ENCODE measurements at regions not wholly inside any gene's neighbourhood (a gene's known extent, or its start where the extent isn't known, plus 50 kb on each side); places are given as distances from the start of the nearest gene placed in this dataset.
"Not testable (repeated sequence)": the region's sequence is repeated elsewhere in the genome, so short reads cannot be mapped to it uniquely, and the experiment has no call there.

- TF ChIP-seq CTCF, POLR2A, EP300 (IDR thresholded peaks at IDR 0.05): not testable (repeated sequence)
These were observed 132.2 kb downstream of the GXYLT1 start for GRCh38 chr12:42012501-42012900.

All from gastroesophageal sphincter (tissue), 3 donors.